ENCODE measurements at regions not wholly inside any gene's neighbourhood (a gene's known extent, or its start where the extent isn't known, plus 50 kb on each side); places are given as distances from the start of the nearest gene placed in this dataset.

- Mint-ChIP-seq H3K27ac (no peak overlapping the region), H3K36me3 (ENCODE audit: low read depth) (no peaks in the 10 kb centered on the region), H3K4me1 (peaks cover 72% of the 10 kb centered on the region), H3K27me3 (no peaks in the 10 kb centered on the region), H3K4me3 (peak overlapping the region; percentile 7), H3K9me3 (no peaks in the 10 kb centered on the region)
- ChIA-PET POLR2A (interaction anchor here (0.7 to 1.9 kb wide), 6 partner anchors 8 to 270 kb away, joined by 3 to 8 read pairs (median 4); no protein-coding TSS in a partner anchor), CTCF (interaction anchor here (0.9 to 3.5 kb wide), 6 partner anchors 9 to 308 kb away, joined by 3 to 26 read pairs (median 6); no protein-coding TSS in a partner anchor)
- no peak for TF ChIP-seq CTCF (IDR thresholded peaks at IDR 0.05)
- intact Hi-C loops (cut with micrococcal nuclease), result loop anchor here (5.0 kb wide), 2 partner anchors 162 to 772 kb away; partner anchors contain the start of gene GEMIN8
- no peak for ATAC-seq (ENCODE audit: low read depth)
- no peak for DNase-seq
These were observed 65.0 kb downstream of the ATXN3L start for GRCh38 chrX:13254870-13255269.

DNA sequence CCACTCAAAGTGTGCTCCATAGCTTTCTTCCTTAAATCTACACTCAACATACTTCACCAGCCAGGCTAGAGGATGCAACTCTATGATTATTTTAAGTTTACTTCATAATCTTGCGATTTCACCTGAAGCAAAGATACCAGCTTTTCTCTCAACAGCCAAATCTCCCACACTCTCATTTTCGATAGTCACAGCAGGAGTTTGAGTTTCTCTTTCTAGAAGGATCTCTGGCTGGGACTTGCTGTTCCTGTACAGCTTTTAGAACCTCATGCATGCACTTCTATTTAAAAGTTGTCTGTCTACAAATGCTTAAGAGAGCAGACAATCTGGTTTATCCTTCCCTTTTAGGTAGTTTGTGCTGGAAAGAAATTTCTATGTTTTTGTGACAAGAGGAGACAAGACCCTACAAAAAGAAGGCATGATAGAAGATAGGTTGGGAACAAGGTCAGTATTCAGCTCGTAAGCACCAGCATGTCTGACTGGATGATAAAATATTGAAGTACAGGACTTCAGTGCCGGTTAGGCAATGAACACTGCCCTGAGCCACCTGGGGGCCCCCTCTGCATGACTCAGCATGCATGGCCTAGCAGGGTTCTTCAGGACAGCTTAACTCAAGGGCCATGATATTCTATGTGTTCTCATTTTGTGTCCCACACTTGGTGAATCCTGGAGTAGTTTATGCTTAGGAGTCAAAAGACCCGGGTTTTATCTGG, 65.6 kb downstream of the ATXN3L start:
- DNase-seq, result no peak
- TF ChIP-seq CTCF (IDR thresholded peaks at IDR 0.05), result no peak
- no peak for ATAC-seq (ENCODE audit: low read depth)
- peak overlapping the region; percentile 28 for H3K4me3 Mint-ChIP-seq
- peak overlapping the region; percentile 74 for H3K27ac Mint-ChIP-seq
- intact Hi-C loops (cut with micrococcal nuclease), result no loop called here
- no peaks in the 10 kb centered on the region for H3K36me3 Mint-ChIP-seq (ENCODE audit: low read depth)
- POLR2A ChIA-PET, result interaction anchor here (0.5 to 1.9 kb wide), 7 partner anchors 9 to 279 kb away, joined by 3 to 8 read pairs (median 3); partner anchors contain the start of gene TMSB4X
- H3K4me1 Mint-ChIP-seq, result peaks cover 72% of the 10 kb centered on the region
- H3K9me3 Mint-ChIP-seq, result no peaks in the 10 kb centered on the region
- CTCF ChIA-PET, result interaction anchor here (0.9 to 3.5 kb wide), 7 partner anchors 9 to 308 kb away, joined by 3 to 26 read pairs (median 4); no protein-coding TSS in a partner anchor
- no peaks in the 10 kb centered on the region for H3K27me3 Mint-ChIP-seq

GRCh38 chrX:13253223-13253622, 66.6 kb downstream of the ATXN3L start:
- CTCF ChIA-PET, result interaction anchor here (1.8 to 3.5 kb wide), 2 partner anchors 160 to 234 kb away, joined by 8 to 26 read pairs; no protein-coding TSS in a partner anchor
- Mint-ChIP-seq H3K4me3 (peak overlapping the region; percentile 35), H3K27me3 (no peaks in the 10 kb centered on the region), H3K4me1 (peaks cover 66% of the 10 kb centered on the region), H3K27ac (peak overlapping the region; percentile 74), H3K36me3 (ENCODE audit: low read depth) (no peaks in the 10 kb centered on the region), H3K9me3 (no peaks in the 10 kb centered on the region)
- DNase-seq (no peak), ATAC-seq (ENCODE audit: low read depth) (peak; percentile 36)
- intact Hi-C loops (cut with micrococcal nuclease), result no loop called here
- POLR2A ChIA-PET, result interaction anchor here (1.1 to 1.2 kb wide), 2 partner anchors 10 to 278 kb away, joined by 3 read pairs; partner anchors contain the start of gene TMSB4X
- no peak for TF ChIP-seq CTCF (IDR thresholded peaks at IDR 0.05)

DNA sequence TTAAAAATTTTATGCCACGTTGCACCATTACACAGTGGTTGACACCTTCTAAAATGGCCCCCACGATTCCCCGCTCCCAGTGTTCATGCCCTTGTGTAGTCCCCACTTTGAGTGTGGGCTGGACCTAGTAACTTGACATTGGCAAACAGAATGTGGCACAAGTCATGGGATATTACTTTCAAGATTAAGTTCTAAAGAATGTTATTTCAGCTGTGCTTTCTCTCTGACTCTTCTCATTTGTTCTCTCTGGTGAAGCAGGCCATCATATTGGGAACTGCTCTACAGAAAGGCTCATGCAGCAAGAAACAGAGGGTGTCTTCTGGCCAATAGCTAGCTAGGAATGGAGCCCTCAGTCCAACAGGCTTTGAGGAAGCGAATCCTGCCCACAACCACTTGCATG, 67.1 kb downstream of the ATXN3L start:
- no peak for DNase-seq
- TF ChIP-seq CTCF (IDR thresholded peaks at IDR 0.05), result no peak
- ChIA-PET POLR2A (interaction anchor here (1.2 kb wide), 1 partner anchor 10 kb away, joined by 3 read pairs; no protein-coding TSS in a partner anchor), CTCF (interaction anchor here (1.3 to 3.5 kb wide), 2 partner anchors 235 to 306 kb away, joined by 4 to 26 read pairs; no protein-coding TSS in a partner anchor)
- Mint-ChIP-seq H3K27me3 (no peaks in the 10 kb centered on the region), H3K27ac (peak overlapping the region; percentile 74), H3K36me3 (ENCODE audit: low read depth) (no peaks in the 10 kb centered on the region), H3K4me1 (peaks cover 63% of the 10 kb centered on the region), H3K9me3 (no peaks in the 10 kb centered on the region), H3K4me3 (peak overlapping the region; percentile 7)
- intact Hi-C loops (cut with micrococcal nuclease), result no loop called here
- no peak for ATAC-seq (ENCODE audit: low read depth)
